GM23338 (cell line): ENCODE measurements at regions not wholly inside any gene's neighbourhood (a gene's known extent, or its start where the extent isn't known, plus 50 kb on each side); places are given as distances from the start of the nearest gene placed in this dataset.

Source experiments
- ATAC-seq: fragments of 200-7000 bp; cut with Tn5 transposase; 3 replicates; pipeline ENCODE4 v1.9.1; 2020
- DNase-seq: peaks from one replicate; pipeline ENCODE4 v3.0.0-alpha.2; 2015; ENCODE audit warnings: low spot score
- H2AFZ ChIP-seq: fragments of 200-600 bp; sonication (generic); 2 replicates; pipeline ENCODE4 v1.8.0; 2016; ENCODE audit warnings: antibody characterized with exemption, mild to moderate bottlenecking, moderate library complexity
- H3F3A ChIP-seq: fragments of 200-600 bp; sonication (generic); replicated peaks from 2 replicates; pipeline ENCODE4 v1.8.0; 2017; ENCODE audit warnings: antibody characterized with exemption, mixed run types, low read depth
- H3K27ac ChIP-seq: fragments of 200-600 bp; sonication (generic); 2 replicates; pipeline ENCODE4 v1.6.1; 2016; ENCODE audit warnings: low read depth
- H3K27me3 ChIP-seq: fragments of 200-600 bp; sonication (generic); 2 replicates; pipeline ENCODE4 v1.8.0; 2016; ENCODE audit warnings: mild to moderate bottlenecking, mixed run types, moderate library complexity; ENCODE audit not compliant: insufficient read depth
- H3K36me3 ChIP-seq: fragments of 200-600 bp; sonication (generic); 2 replicates; pipeline ENCODE4 v1.8.0; 2016; ENCODE audit warnings: mild to moderate bottlenecking; ENCODE audit not compliant: insufficient read depth
- H3K4me1 ChIP-seq: fragments of 200-600 bp; sonication (generic); 2 replicates; pipeline ENCODE4 v1.8.0; 2016; ENCODE audit warnings: mild to moderate bottlenecking, moderate library complexity; ENCODE audit not compliant: insufficient read depth
- H3K4me2 ChIP-seq: fragments of 200-600 bp; sonication (generic); 2 replicates; pipeline ENCODE4 v1.7.1; 2017; ENCODE audit warnings: mixed run types
- H3K4me3 ChIP-seq: fragments of 200-600 bp; sonication (generic); 2 replicates; pipeline ENCODE4 v1.6.1; 2016; ENCODE audit warnings: mixed run types
- H3K79me2 ChIP-seq: fragments of 200-600 bp; sonication (generic); replicated peaks from 2 replicates; pipeline ENCODE4 v1.8.0; 2017; ENCODE audit warnings: mild to moderate bottlenecking; ENCODE audit not compliant: insufficient read depth
- H3K9me2 ChIP-seq: fragments of 200-600 bp; sonication (generic); 2 replicates; pipeline ENCODE4 v1.8.0; 2017; ENCODE audit not compliant: insufficient read depth
- H4K20me1 ChIP-seq: fragments of 200-600 bp; sonication (generic); replicated peaks from 2 replicates; pipeline ENCODE4 v1.8.0; 2017; ENCODE audit warnings: mild to moderate bottlenecking; ENCODE audit not compliant: insufficient read depth
- H3K27ac Mint-ChIP-seq: 2 replicates; pipeline ENCODE4 v1.8.0; 2020; ENCODE audit warnings: inconsistent platforms, mild to moderate bottlenecking, moderate library complexity, mixed read lengths
- H3K27me3 Mint-ChIP-seq: 3 replicates; pipeline ENCODE4 v1.8.0; 2022; ENCODE audit warnings: low read depth, mild to moderate bottlenecking, moderate library complexity, mixed read lengths, inconsistent platforms; ENCODE audit not compliant: insufficient read depth, poor library complexity
- H3K36me3 Mint-ChIP-seq: 3 replicates; pipeline ENCODE4 v1.8.0; 2021; ENCODE audit warnings: low read depth, mild to moderate bottlenecking, inconsistent platforms, moderate library complexity, mixed read lengths
- H3K4me1 Mint-ChIP-seq: 3 replicates; pipeline ENCODE4 v1.8.0; 2020; ENCODE audit warnings: mild to moderate bottlenecking, inconsistent platforms, mixed read lengths
- H3K4me3 Mint-ChIP-seq: 3 replicates; pipeline ENCODE4 v1.8.0; 2021; ENCODE audit warnings: moderate library complexity, mild to moderate bottlenecking, inconsistent platforms, mixed read lengths
- H3K9me3 Mint-ChIP-seq: 3 replicates; pipeline ENCODE4 v1.8.0; 2020; ENCODE audit warnings: moderate library complexity, mild to moderate bottlenecking, inconsistent platforms, mixed read lengths
- CREB1 ChIP-seq: fragments of 250-450 bp; sonication (Bioruptor Pico); IDR thresholded peaks from 2 replicates; pipeline ENCODE4 v1.5.0; 2020; ENCODE audit warnings: low read depth, mild to moderate bottlenecking, moderate library complexity
- NANOG ChIP-seq: IDR thresholded peaks from 2 replicates; pipeline ENCODE4 v1.6.1; 2016; ENCODE audit warnings: antibody characterized with exemption, borderline replicate concordance
- ZNF462 ChIP-seq: fragments of 250-450 bp; sonication (Bioruptor Pico); IDR thresholded peaks from 2 replicates; pipeline ENCODE4 v1.5.0; 2020; ENCODE audit warnings: mild to moderate bottlenecking, moderate library complexity
- TF ChIP-seq, protein P1 (sequence below), 2 experiments: fragments of 200-600 bp in 1 of 2; sonication (generic) in 1 of 2; conservative IDR thresholded peaks; 2 replicates each; pipeline versions ENCODE4 v1.5.1 to v1.6.1; 2016 to 2017; ENCODE audit warnings: antibody characterized with exemption in 2 of 2, low read depth in 2 of 2, mild to moderate bottlenecking in 2 of 2, moderate library complexity in 1 of 2
- TF ChIP-seq, protein P2 (sequence below): IDR thresholded peaks from one replicate; pipeline ENCODE4 v1.6.1; 2018; ENCODE audit warnings: antibody characterized with exemption; ENCODE audit not compliant: unreplicated experiment

- TF ChIP-seq, protein P1, sequence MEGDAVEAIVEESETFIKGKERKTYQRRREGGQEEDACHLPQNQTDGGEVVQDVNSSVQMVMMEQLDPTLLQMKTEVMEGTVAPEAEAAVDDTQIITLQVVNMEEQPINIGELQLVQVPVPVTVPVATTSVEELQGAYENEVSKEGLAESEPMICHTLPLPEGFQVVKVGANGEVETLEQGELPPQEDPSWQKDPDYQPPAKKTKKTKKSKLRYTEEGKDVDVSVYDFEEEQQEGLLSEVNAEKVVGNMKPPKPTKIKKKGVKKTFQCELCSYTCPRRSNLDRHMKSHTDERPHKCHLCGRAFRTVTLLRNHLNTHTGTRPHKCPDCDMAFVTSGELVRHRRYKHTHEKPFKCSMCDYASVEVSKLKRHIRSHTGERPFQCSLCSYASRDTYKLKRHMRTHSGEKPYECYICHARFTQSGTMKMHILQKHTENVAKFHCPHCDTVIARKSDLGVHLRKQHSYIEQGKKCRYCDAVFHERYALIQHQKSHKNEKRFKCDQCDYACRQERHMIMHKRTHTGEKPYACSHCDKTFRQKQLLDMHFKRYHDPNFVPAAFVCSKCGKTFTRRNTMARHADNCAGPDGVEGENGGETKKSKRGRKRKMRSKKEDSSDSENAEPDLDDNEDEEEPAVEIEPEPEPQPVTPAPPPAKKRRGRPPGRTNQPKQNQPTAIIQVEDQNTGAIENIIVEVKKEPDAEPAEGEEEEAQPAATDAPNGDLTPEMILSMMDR (conservative IDR thresholded peaks at IDR 0.05; ENCODE audit: low read depth in 2 of 2), result no peak
- TF ChIP-seq ZNF462 (CRISPR knock-in tag), result no peak
These were observed 373.9 kb downstream of the ALG10 start (continued) for GRCh38 chr12:34396006-34396860.

- peaks cover 14% of the 10 kb centered on the region; the same call in 2 of the 3 replicates for H3K36me3 Mint-ChIP-seq
- no peaks in the 10 kb centered on the region for H3K79me2 ChIP-seq
- no peak overlapping the region for H3K4me2 ChIP-seq
- H4K20me1 ChIP-seq, result no peaks in the 10 kb centered on the region
- no peak overlapping the region for H3K4me3 Mint-ChIP-seq
- no peaks in the 10 kb centered on the region for H3K36me3 ChIP-seq
- no peak overlapping the region for H2AFZ ChIP-seq
- no peaks in the 10 kb centered on the region for H3K4me1 ChIP-seq
- H3K4me1 Mint-ChIP-seq, result no peaks in the 10 kb centered on the region
- peaks cover 97% of the 10 kb centered on the region for H3K9me3 Mint-ChIP-seq
- no peaks in the 10 kb centered on the region for H3K9me2 ChIP-seq
- peaks cover 6% of the 10 kb centered on the region for H3K27me3 Mint-ChIP-seq
- ATAC-seq (no peak), DNase-seq (no peak)
- no peaks in the 10 kb centered on the region for H3K27me3 ChIP-seq
- H3K27ac Mint-ChIP-seq, result no peak overlapping the region
- H3F3A ChIP-seq, result no peaks in the 10 kb centered on the region
- H3K27ac ChIP-seq, result no peak overlapping the region
- H3K4me3 ChIP-seq, result no peak overlapping the region
- TF ChIP-seq NANOG, result no peak
- TF ChIP-seq, protein P2, sequence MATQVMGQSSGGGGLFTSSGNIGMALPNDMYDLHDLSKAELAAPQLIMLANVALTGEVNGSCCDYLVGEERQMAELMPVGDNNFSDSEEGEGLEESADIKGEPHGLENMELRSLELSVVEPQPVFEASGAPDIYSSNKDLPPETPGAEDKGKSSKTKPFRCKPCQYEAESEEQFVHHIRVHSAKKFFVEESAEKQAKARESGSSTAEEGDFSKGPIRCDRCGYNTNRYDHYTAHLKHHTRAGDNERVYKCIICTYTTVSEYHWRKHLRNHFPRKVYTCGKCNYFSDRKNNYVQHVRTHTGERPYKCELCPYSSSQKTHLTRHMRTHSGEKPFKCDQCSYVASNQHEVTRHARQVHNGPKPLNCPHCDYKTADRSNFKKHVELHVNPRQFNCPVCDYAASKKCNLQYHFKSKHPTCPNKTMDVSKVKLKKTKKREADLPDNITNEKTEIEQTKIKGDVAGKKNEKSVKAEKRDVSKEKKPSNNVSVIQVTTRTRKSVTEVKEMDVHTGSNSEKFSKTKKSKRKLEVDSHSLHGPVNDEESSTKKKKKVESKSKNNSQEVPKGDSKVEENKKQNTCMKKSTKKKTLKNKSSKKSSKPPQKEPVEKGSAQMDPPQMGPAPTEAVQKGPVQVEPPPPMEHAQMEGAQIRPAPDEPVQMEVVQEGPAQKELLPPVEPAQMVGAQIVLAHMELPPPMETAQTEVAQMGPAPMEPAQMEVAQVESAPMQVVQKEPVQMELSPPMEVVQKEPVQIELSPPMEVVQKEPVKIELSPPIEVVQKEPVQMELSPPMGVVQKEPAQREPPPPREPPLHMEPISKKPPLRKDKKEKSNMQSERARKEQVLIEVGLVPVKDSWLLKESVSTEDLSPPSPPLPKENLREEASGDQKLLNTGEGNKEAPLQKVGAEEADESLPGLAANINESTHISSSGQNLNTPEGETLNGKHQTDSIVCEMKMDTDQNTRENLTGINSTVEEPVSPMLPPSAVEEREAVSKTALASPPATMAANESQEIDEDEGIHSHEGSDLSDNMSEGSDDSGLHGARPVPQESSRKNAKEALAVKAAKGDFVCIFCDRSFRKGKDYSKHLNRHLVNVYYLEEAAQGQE, result no peak
- TF ChIP-seq CREB1 (CRISPR knock-in tag), result no peak
These were observed 374.7 kb downstream of the ALG10 start for GRCh38 chr12:34396861-34397590.
